Inflammatory macrophage (primary cell): ENCODE measurements at regions not wholly inside any gene's neighbourhood (a gene's known extent, or its start where the extent isn't known, plus 50 kb on each side); places are given as distances from the start of the nearest gene placed in this dataset.
"Not testable (repeated sequence)": the region's sequence is repeated elsewhere in the genome, so short reads cannot be mapped to it uniquely, and the experiment has no call there.

Experiments used
- DNase-seq, 2 donors: peaks; one replicate each; pipeline ENCODE4 v3.0.0-alpha.2; 2020 to 2022

- DNase-seq = no peak
Measured at GRCh38 chr3:22819209-22819608, 383.9 kb upstream of the UBE2E2 start.

- peak; percentile 4 to 42 for DNase-seq
Measured at GRCh38 chr3:22835041-22835440, 368.1 kb upstream of the UBE2E2 start.

- DNase-seq = no peak
Measured at GRCh38 chr3:22836131-22836530, 367.0 kb upstream of the UBE2E2 start.

GRCh38 chr3:22843854-22844253 lies 359.3 kb upstream of the UBE2E2 start:
- DNase-seq = no peak

DNA sequence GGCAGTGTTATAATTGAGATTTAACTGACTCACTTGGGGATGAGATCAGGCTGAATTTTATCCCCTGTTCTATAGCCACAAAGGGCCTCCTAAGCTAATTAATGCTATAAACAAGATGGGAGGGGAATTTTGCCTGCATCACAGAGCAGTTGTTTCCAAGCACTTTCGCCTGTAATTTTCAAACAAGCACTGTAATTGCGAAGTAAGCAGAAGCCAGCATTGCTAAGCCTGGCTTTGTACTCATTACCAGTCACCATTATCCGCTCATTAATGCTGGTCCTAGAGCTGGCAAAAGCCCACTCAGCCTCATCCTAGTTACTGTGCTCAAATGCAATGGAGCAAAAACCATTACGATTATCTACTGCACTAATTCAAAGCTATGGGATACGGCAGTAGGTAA lies 356.6 kb upstream of the UBE2E2 start:
- no peak for DNase-seq

- DNase-seq = not testable (repeated sequence)
Measured at GRCh38 chr3:22849583-22849982, 353.5 kb upstream of the UBE2E2 start.

GRCh38 chr3:22856811-22857210 lies 346.3 kb upstream of the UBE2E2 start:
- DNase-seq = no peak

GRCh38 chr3:22858486-22858885 lies 344.6 kb upstream of the UBE2E2 start:
- DNase-seq = no peak

DNA sequence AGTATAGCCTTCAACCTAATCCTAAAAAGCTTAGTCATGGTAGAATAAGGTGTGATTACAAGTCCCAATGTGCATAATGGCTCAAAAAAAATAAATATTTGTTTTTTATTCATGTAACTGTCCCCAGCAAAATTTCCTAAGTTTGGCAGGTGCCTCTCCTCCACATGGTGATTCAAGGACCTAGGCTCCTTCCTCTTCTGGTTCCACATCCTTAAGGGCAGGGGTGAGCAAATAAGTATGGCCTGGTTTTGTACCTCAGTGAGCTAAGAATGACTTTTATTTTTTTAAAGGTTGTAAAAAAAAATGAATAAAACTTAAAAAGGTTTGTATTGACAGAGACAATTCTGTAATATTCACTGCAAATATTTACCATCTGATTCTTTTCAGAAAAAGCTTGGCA lies 343.5 kb upstream of the UBE2E2 start:
- no peak for DNase-seq

GRCh38 chr3:22861426-22861825 lies 341.7 kb upstream of the UBE2E2 start:
- DNase-seq = no peak

GRCh38 chr3:22862111-22862510 lies 341.0 kb upstream of the UBE2E2 start:
- DNase-seq = no peak

- peak; percentile 2 to 8 for DNase-seq
Measured at GRCh38 chr3:22882834-22883233, 320.3 kb upstream of the UBE2E2 start.

GRCh38 chr3:22885039-22885438 lies 318.1 kb upstream of the UBE2E2 start:
- DNase-seq = no peak

DNA sequence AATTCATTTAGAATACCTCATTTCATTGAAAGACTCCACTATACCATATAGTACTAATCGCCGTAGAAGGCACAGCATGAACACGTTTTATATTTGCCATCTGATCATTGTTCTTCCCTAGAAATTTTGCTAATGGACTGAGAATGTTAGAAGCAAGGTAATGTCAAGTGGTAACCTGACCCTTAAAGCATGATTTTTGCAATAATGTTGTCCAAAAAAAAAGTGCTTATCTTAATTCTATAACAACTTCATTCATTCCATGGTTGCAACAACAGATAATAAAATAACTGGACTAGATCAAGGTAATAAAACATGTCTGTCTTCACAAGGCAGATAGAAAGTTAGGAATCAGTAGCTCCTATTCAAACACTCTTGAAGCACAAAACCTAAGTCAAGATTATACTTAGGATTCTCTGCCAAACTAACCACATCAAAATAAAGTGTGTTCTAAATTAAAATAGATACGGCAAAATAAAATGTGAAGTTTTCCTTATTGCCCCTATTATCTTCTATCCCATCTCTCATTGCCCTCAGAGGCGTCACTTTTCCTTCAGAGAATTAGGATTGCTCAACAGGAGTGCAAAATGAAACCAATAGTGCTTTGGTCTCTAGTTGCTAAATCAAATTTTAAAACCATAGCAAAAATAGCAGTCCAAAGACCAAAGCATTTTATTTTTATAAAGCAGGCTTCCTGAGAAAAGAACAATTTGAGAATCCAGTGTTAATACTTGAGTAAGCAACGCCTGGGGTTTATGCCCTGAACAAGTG lies 317.4 kb upstream of the UBE2E2 start:
- no peak for DNase-seq

DNA sequence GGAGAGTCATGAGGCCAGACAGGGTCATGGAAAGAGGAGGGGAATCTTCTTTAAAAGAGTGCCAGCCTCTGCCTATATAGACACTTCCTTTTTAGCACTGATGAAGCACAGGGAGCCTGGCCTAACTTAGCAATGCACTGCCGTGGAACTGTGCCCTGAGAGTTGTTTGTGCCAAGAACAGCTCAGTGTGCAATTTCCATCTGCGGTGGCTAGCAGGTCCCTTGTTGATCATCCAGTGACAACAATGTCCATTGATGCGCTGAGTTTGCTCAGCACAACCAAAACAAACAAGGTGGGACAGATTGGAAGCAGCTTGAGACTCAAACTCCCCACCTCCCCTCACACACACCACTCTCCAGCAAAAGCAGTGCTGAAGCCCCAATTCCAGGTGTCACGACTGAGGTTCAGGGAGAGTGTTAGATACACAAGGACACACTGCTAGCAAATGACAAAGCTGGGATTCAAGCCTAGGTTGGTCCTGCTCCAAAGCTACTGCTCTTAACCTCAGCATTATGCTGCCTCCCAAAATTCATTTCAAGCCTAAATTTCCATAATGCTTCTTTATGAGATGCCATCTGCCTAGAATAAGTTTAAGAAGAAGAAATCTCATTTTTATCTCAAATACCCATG lies 316.6 kb upstream of the UBE2E2 start:
- no peak for DNase-seq

GRCh38 chr3:22887664-22888291 lies 315.3 kb upstream of the UBE2E2 start:
- peak; percentile 37 to 63 for DNase-seq

GRCh38 chr3:22893101-22893500 lies 310.0 kb upstream of the UBE2E2 start:
- no peak for DNase-seq

GRCh38 chr3:22893644-22894325 lies 309.3 kb upstream of the UBE2E2 start:
- DNase-seq = no peak

- DNase-seq = no peak
Measured at GRCh38 chr3:22894865-22895264, 308.3 kb upstream of the UBE2E2 start.

DNA sequence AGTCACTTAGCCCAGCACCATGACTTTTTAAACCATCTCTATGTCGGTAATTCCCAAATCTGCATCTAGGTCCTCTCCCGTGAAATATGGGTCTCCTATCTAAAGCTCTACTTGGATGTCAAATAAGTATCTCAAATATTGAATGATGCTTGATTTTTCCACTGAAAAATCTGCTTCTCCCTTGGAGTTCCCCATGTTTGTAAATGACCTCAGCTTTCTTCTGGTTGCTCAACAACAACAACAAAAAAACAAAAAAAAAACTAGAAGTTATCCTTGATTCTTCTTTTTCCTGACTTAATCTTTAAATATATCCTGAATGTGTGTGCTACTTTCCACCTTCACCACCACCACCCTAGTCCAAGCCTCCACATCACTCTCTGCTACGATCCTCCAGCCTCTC lies 307.5 kb upstream of the UBE2E2 start:
- DNase-seq = peak; percentile 8 to 13

DNA sequence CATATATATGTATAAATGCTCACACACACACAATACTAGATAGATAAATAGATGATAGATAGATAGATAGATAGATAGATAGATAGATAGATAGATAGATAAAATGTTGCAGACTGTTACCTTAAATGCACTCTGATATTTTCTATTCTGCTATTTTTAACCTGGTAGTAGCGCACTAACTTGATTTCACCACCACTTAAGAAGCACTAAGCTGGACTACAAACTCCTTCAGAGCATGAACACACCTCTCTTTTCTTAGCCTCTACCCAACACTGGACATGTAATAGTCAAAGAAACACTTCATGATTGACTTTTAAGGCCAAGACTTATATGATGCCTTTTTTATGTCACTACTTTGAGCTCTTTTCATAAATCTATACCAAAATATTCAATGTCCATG lies 304.6 kb upstream of the UBE2E2 start:
- DNase-seq = no peak

DNA sequence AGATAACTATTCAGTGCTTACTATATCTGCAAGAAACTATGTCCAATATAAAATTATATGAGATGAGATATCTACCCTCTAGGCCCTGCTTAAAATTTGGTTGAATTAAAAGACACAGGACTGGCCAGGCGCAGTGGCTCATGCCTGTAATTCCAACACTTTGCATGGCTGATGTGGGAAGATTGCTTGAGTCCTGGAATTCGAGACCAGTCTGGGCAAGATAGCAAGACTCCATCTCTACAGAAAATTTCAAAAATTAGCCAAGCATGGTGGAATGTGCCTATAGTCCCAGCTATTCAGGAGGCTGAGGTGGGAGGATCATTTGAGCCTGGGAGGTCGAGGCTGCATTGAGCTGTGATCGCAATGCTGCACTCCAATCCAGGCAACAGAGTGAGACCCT lies 303.7 kb upstream of the UBE2E2 start:
- DNase-seq = no peak

GRCh38 chr3:22900296-22900695 lies 302.8 kb upstream of the UBE2E2 start:
- DNase-seq = no peak
